IMR-90 (cell line): ENCODE measurements at regions not wholly inside any gene's neighbourhood (a gene's known extent, or its start where the extent isn't known, plus 50 kb on each side); places are given as distances from the start of the nearest gene placed in this dataset.

Source experiments
- ATAC-seq: fragments of 200-7000 bp; cut with Tn5 transposase; 2 replicates; pipeline ENCODE4 v1.9.1; 2020; ENCODE audit warnings: low read depth, mild to moderate bottlenecking, moderate library complexity
- BruUV-seq: library from RNA; stranded (reverse); fragments of 400-500 nt; replicated peaks from 2 replicates; lab custom pipeline; 2021; lab: Mats Ljungman, UMichigan
- CTCF ChIA-PET: fragments of 300-600 bp; formaldehyde crosslinking; extraction: SDS; loops from one replicate; lab custom pipeline; 2021; ENCODE audit warnings: antibody characterized with exemption; lab: Yijun Ruan, JAX
- POLR2A ChIA-PET: fragments of 300-600 bp; sonication (Branson Sonifier 250); formaldehyde crosslinking; loops from one replicate; lab custom pipeline; 2022; ENCODE audit warnings: antibody characterized with exemption; ENCODE audit not compliant: unreplicated experiment; lab: Charles Lee
- DNase-seq: peaks from one replicate; pipeline ENCODE4 v3.0.0; 2013
- H2AFZ ChIP-seq: replicated peaks from 2 replicates; pipeline ENCODE3; 2013; ENCODE audit warnings: low read length, mild to moderate bottlenecking; ENCODE audit not compliant: poor library complexity
- H2AK5ac ChIP-seq: 2 replicates; pipeline ENCODE4 v1.6.1; 2013; ENCODE audit warnings: low read depth, low read length, inconsistent platforms
- H2AK9ac ChIP-seq: replicated peaks from 2 replicates; pipeline ENCODE3; 2013; ENCODE audit warnings: mild to moderate bottlenecking, low read depth, low read length, moderate library complexity; ENCODE audit not compliant: poor library complexity
- H2BK120ac ChIP-seq: 2 replicates; pipeline ENCODE4 v1.6.1; 2013; ENCODE audit warnings: low read depth, low read length, inconsistent platforms
- H2BK15ac ChIP-seq: 3 replicates; pipeline ENCODE4 v1.6.1; 2013; ENCODE audit warnings: low read depth, low read length, inconsistent platforms
- H2BK20ac ChIP-seq: 2 replicates; pipeline ENCODE4 v1.6.1; 2013; ENCODE audit warnings: low read depth, mild to moderate bottlenecking, inconsistent platforms, low read length, moderate library complexity
- H2BK5ac ChIP-seq: 2 replicates; pipeline ENCODE4 v1.6.1; 2013; ENCODE audit warnings: mild to moderate bottlenecking, low read depth, low read length, inconsistent platforms; ENCODE audit not compliant: poor library complexity, severe bottlenecking
- H3K14ac ChIP-seq: replicated peaks from 2 replicates; pipeline ENCODE4 v1.6.1; 2013; ENCODE audit warnings: low read depth, low read length, inconsistent platforms
- H3K18ac ChIP-seq: 2 replicates; pipeline ENCODE4 v1.6.1; 2013; ENCODE audit warnings: low read depth, low read length, control low read depth
- H3K23ac ChIP-seq: 2 replicates; pipeline ENCODE4 v1.6.1; 2013; ENCODE audit warnings: low read depth, low read length, inconsistent platforms
- H3K27ac ChIP-seq: 2 replicates; pipeline ENCODE4 v1.5.1; 2013; ENCODE audit warnings: mild to moderate bottlenecking, control low read depth, low read length; ENCODE audit not compliant: insufficient read depth
- H3K27me3 ChIP-seq: 2 replicates; pipeline ENCODE4 v1.6.1; 2013; ENCODE audit warnings: low read length; ENCODE audit not compliant: control insufficient read depth, insufficient read depth
- H3K36me3 ChIP-seq: 2 replicates; pipeline ENCODE4 v1.6.1; 2013; ENCODE audit warnings: low read length, mixed read lengths; ENCODE audit not compliant: control insufficient read depth, insufficient read depth
- H3K4ac ChIP-seq: 2 replicates; pipeline ENCODE4 v1.6.1; 2013; ENCODE audit warnings: low read depth, low read length, inconsistent platforms
- H3K4me1 ChIP-seq: 2 replicates; pipeline ENCODE4 v1.6.1; 2013; ENCODE audit warnings: low read length, mixed read lengths; ENCODE audit not compliant: control insufficient read depth, insufficient read depth
- H3K4me2 ChIP-seq: 2 replicates; pipeline ENCODE4 v1.6.1; 2013; ENCODE audit warnings: low read depth, mild to moderate bottlenecking, control low read depth, low read length, moderate library complexity
- H3K4me3 ChIP-seq: 2 replicates; pipeline ENCODE4 v1.5.1; 2013; ENCODE audit warnings: low read depth, mild to moderate bottlenecking, control low read depth, low read length, moderate library complexity; ENCODE audit not compliant: insufficient read depth
- H3K56ac ChIP-seq: 2 replicates; pipeline ENCODE4 v1.6.1; 2013; ENCODE audit warnings: low read length, inconsistent platforms; ENCODE audit not compliant: insufficient read depth; ENCODE audit errors: extremely low read depth
- H3K79me1 ChIP-seq, 2 experiments: 2 replicates each; pipeline ENCODE4 v1.6.1; 2013; ENCODE audit warnings: low read length in 2 of 2, inconsistent platforms in 1 of 2, low read depth in 1 of 2
- H3K9ac ChIP-seq: 2 replicates; pipeline ENCODE4 v1.6.1; 2013; ENCODE audit warnings: low read depth, low read length, control low read depth
- H3K9me1 ChIP-seq: 2 replicates; pipeline ENCODE4 v1.6.1; 2013; ENCODE audit warnings: low read length, inconsistent platforms; ENCODE audit not compliant: insufficient read depth
- H3K9me3 ChIP-seq: 2 replicates; pipeline ENCODE4 v1.6.1; 2013; ENCODE audit warnings: low read length; ENCODE audit not compliant: control insufficient read depth, insufficient read depth
- H4K20me1 ChIP-seq: 2 replicates; pipeline ENCODE4 v1.6.1; 2013; ENCODE audit warnings: low read length, inconsistent platforms; ENCODE audit not compliant: insufficient read depth
- H4K5ac ChIP-seq: 2 replicates; pipeline ENCODE4 v1.6.1; 2013; ENCODE audit warnings: mild to moderate bottlenecking, low read depth, low read length, control low read depth
- H4K8ac ChIP-seq, 2 experiments: 2 replicates each; pipeline ENCODE4 v1.6.1; 2013; ENCODE audit warnings: low read depth in 2 of 2, low read length in 2 of 2, control low read depth in 1 of 2, inconsistent platforms in 1 of 2
- H4K91ac ChIP-seq: 2 replicates; pipeline ENCODE4 v1.6.1; 2013; ENCODE audit warnings: low read depth, low read length, inconsistent platforms; ENCODE audit not compliant: insufficient read depth
- BHLHE40 ChIP-seq: fragments of 150-350 bp; IDR thresholded peaks from 2 replicates; pipeline ENCODE4 v1.6.1; 2016; ENCODE audit warnings: mild to moderate bottlenecking, low read depth, low read length
- CEBPB ChIP-seq: IDR thresholded peaks from 2 replicates; pipeline ENCODE4 v1.6.1; 2012; ENCODE audit warnings: low read depth, low read length, improper control_type of control experiment
- CHD1 ChIP-seq: IDR thresholded peaks from 2 replicates; pipeline ENCODE4 v1.6.1; 2012; ENCODE audit warnings: low read depth, low read length, improper control_type of control experiment
- CTCF ChIP-seq: conservative IDR thresholded peaks from 2 replicates; pipeline ENCODE4 v1.5.1; 2012; ENCODE audit warnings: mild to moderate bottlenecking, low read depth, low read length, improper control_type of control experiment
- ELK1 ChIP-seq: fragments of 150-350 bp; IDR thresholded peaks from 2 replicates; pipeline ENCODE4 v1.6.1; 2016; ENCODE audit warnings: low read depth, mild to moderate bottlenecking, low read length, moderate library complexity, borderline replicate concordance
- FOS ChIP-seq: fragments of 150-350 bp; IDR thresholded peaks from 2 replicates; pipeline ENCODE4 v1.6.1; 2016; ENCODE audit warnings: low read depth, low read length
- MAFK ChIP-seq: IDR thresholded peaks from 2 replicates; pipeline ENCODE4 v1.6.1; 2012; ENCODE audit warnings: low read depth, low read length, improper control_type of control experiment
- MAZ ChIP-seq: IDR thresholded peaks from 2 replicates; pipeline ENCODE4 v1.6.1; 2012; ENCODE audit warnings: low read depth, mild to moderate bottlenecking, low read length, improper control_type of control experiment, moderate library complexity, borderline replicate concordance
- MXI1 ChIP-seq: IDR thresholded peaks from 2 replicates; pipeline ENCODE4 v1.6.1; 2012; ENCODE audit warnings: low read depth, mild to moderate bottlenecking, low read length, moderate library complexity, borderline replicate concordance
- NFE2L2 ChIP-seq: fragments of 150-350 bp; IDR thresholded peaks from 2 replicates; pipeline ENCODE4 v1.6.1; 2016; ENCODE audit warnings: low read depth, mild to moderate bottlenecking, low read length
- POLR2A ChIP-seq: IDR thresholded peaks from 2 replicates; pipeline ENCODE4 v1.6.1; 2012; ENCODE audit warnings: mild to moderate bottlenecking, low read depth, low read length
- RAD21 ChIP-seq: IDR thresholded peaks from 2 replicates; pipeline ENCODE4 v1.6.1; 2012; ENCODE audit warnings: low read length, improper control_type of control experiment
- RCOR1 ChIP-seq: IDR thresholded peaks from 2 replicates; pipeline ENCODE4 v1.6.1; 2012; ENCODE audit warnings: mild to moderate bottlenecking, low read length, improper control_type of control experiment; ENCODE audit not compliant: insufficient replicate concordance
- RFX5 ChIP-seq: IDR thresholded peaks from 2 replicates; pipeline ENCODE4 v1.8.0; 2012; ENCODE audit warnings: low read depth, mild to moderate bottlenecking, low read length, moderate library complexity
- SMC3 ChIP-seq: fragments of 150-350 bp; IDR thresholded peaks from 2 replicates; pipeline ENCODE4 v1.6.1; 2016; ENCODE audit warnings: low read depth, mild to moderate bottlenecking, antibody characterized with exemption, low read length, moderate library complexity
- USF2 ChIP-seq: fragments of 150-350 bp; IDR thresholded peaks from 2 replicates; pipeline ENCODE4 v1.6.1; 2017; ENCODE audit warnings: mild to moderate bottlenecking, antibody characterized with exemption, low read length, low read depth
- WGBS, 2 experiments: methylation state at CpG; one replicate each; pipeline versions ENCODE4 v1.1.5 to v1.1.7; 2013; ENCODE audit warnings: missing lambda C conversion rate in 2 of 2; ENCODE audit not compliant: insufficient read length in 1 of 2; ENCODE audit errors: extremely low coverage in 2 of 2; 5-methylcytosine and 5-hydroxymethylcytosine counted together
- dilution Hi-C: fragments of 300-500 bp; cut with HindIII; formaldehyde crosslinking; loops from one replicate; pipeline ENCODE4 v1.14.3; 2018; ENCODE audit warnings: low sequenced_read_pairs; ENCODE audit not compliant: unreplicated experiment
- in situ Hi-C: fragments of 300-500 bp; cut with MboI; formaldehyde crosslinking; loops from 3 replicates; pipeline ENCODE4 v1.14.3; 2019; ENCODE audit warnings: low sequenced_read_pairs, inconsistent platforms, mixed read lengths
- intact Hi-C: fragments of 100-400 bp; cut with micrococcal nuclease; formaldehyde crosslinking; loops from 2 replicates; pipeline ENCODE4 v1.10.0; 2022

- H3K36me3 ChIP-seq, result no peaks in the 10 kb centered on the region
- peaks cover 5% of the 10 kb centered on the region for H3K9me3 ChIP-seq
- H3K9me1 ChIP-seq, result no peaks in the 10 kb centered on the region
- in situ Hi-C loops, result no loop called here
- H3K79me1 ChIP-seq, result no peaks in the 10 kb centered on the region
- H3K23ac ChIP-seq, result no peak overlapping the region
- no peak overlapping the region for H2AK9ac ChIP-seq
- no peaks in the 10 kb centered on the region for H3K27me3 ChIP-seq
- no peak overlapping the region for H3K56ac ChIP-seq
- no peak overlapping the region for H3K9ac ChIP-seq
- H3K4me3 ChIP-seq, result no peak overlapping the region
- H4K20me1 ChIP-seq, result no peaks in the 10 kb centered on the region
- H2BK120ac ChIP-seq, result no peak overlapping the region
- ATAC-seq, result no peak
- no peak overlapping the region for H4K5ac ChIP-seq
- H4K8ac ChIP-seq, result no peak overlapping the region
- no peak overlapping the region for H2BK20ac ChIP-seq
- TF ChIP-seq RAD21 (no peak), FOS (no peak), POLR2A (no peak), BHLHE40 (no peak), CTCF (no peak), RCOR1 (no peak), MXI1 (no peak), USF2 (no peak), MAZ (no peak), SMC3 (no peak), ELK1 (no peak), MAFK (no peak), RFX5 (no peak), CEBPB (no peak), NFE2L2 (no peak), CHD1 (no peak)
- H2BK5ac ChIP-seq, result no peak overlapping the region
- H2AK5ac ChIP-seq, result no peak overlapping the region
- H3K4me1 ChIP-seq, result no peaks in the 10 kb centered on the region
- H3K4me2 ChIP-seq, result no peak overlapping the region
- H3K14ac ChIP-seq, result no peak overlapping the region
- CTCF ChIA-PET, result no interaction called here
- dilution Hi-C loops, result no loop called here
- intact Hi-C loops, result no loop called here
- no CpG with 5 or more reads among the region's 3 CpGs for WGBS, 2 experiments
- no peak overlapping the region for H3K18ac ChIP-seq
- H3K27ac ChIP-seq, result no peak overlapping the region
- no TSS peak for BruUV-seq
- H4K91ac ChIP-seq, result no peak overlapping the region
- DNase-seq, result no peak
- H3K4ac ChIP-seq, result no peak overlapping the region
- H2BK15ac ChIP-seq, result no peak overlapping the region
- POLR2A ChIA-PET, result no interaction called here
- H2AFZ ChIP-seq, result no peak overlapping the region
Observed at GRCh38 chr3:33962396-33962795, 164.0 kb downstream of the PDCD6IP start.
